Caco-2 (cell line): ENCODE measurements at regions not wholly inside any gene's neighbourhood (a gene's known extent, or its start where the extent isn't known, plus 50 kb on each side); places are given as distances from the start of the nearest gene placed in this dataset.

Source experiments
- BruUV-seq: library from RNA; stranded (reverse); fragments of 400-500 nt; replicated peaks from 2 replicates; lab custom pipeline; 2021; lab: Mats Ljungman, UMichigan
- CTCF ChIA-PET: fragments of 300-600 bp; sonication (Branson Sonifier 250); formaldehyde crosslinking; loops from one replicate; lab custom pipeline; 2022; ENCODE audit warnings: antibody characterized with exemption; lab: Charles Lee
- POLR2A ChIA-PET: fragments of 300-600 bp; sonication (Branson Sonifier 250); formaldehyde crosslinking; loops from one replicate; lab custom pipeline; 2022; ENCODE audit warnings: antibody characterized with exemption; lab: Charles Lee
- DNase-seq, 2 experiments: peaks; one replicate each; pipeline versions ENCODE4 v3.0.0 to v3.0.0-alpha.2; 2020 to 2022
- H3K27me3 ChIP-seq: replicated peaks from 2 replicates; pipeline ENCODE4 v1.6.0; 2011; ENCODE audit warnings: low read length; ENCODE audit not compliant: control insufficient read depth, insufficient read depth
- H3K36me3 ChIP-seq: 2 replicates; pipeline ENCODE4 v1.5.1; 2011; ENCODE audit warnings: low read length; ENCODE audit not compliant: control insufficient read depth, insufficient read depth
- H3K4me1 ChIP-seq: fragments of 250-450 bp; sonication (Bioruptor Pico); 2 replicates; pipeline ENCODE4 v1.5.1; 2020; ENCODE audit warnings: mild to moderate bottlenecking
- H3K4me3 ChIP-seq: 2 replicates; pipeline ENCODE4 v1.5.1; 2011; ENCODE audit warnings: low read depth, mild to moderate bottlenecking, control low read depth, low read length
- H3K9me3 ChIP-seq: fragments of 250-450 bp; sonication (Bioruptor Pico); 2 replicates; pipeline ENCODE4 v1.5.1; 2020; ENCODE audit warnings: mild to moderate bottlenecking, moderate library complexity
- H3K27ac Mint-ChIP-seq: one replicate; pipeline ENCODE4 v1.8.0; 2022; ENCODE audit warnings: mixed read lengths; ENCODE audit not compliant: unreplicated experiment
- H3K27me3 Mint-ChIP-seq: one replicate; pipeline ENCODE4 v1.8.0; 2022; ENCODE audit warnings: mixed read lengths; ENCODE audit not compliant: insufficient read depth, unreplicated experiment
- H3K36me3 Mint-ChIP-seq: one replicate; pipeline ENCODE4 v1.8.0; 2022; ENCODE audit warnings: mild to moderate bottlenecking, mixed read lengths; ENCODE audit not compliant: insufficient read depth, unreplicated experiment
- H3K4me1 Mint-ChIP-seq: one replicate; pipeline ENCODE4 v1.8.0; 2022; ENCODE audit warnings: low read depth, mixed read lengths; ENCODE audit not compliant: unreplicated experiment
- H3K4me3 Mint-ChIP-seq: one replicate; pipeline ENCODE4 v1.8.0; 2022; ENCODE audit warnings: mild to moderate bottlenecking, moderate library complexity, mixed read lengths; ENCODE audit not compliant: unreplicated experiment
- H3K9me3 Mint-ChIP-seq: one replicate; pipeline ENCODE4 v1.8.0; 2022; ENCODE audit warnings: mixed read lengths; ENCODE audit not compliant: unreplicated experiment
- CTCF ChIP-seq, 2 experiments: fragments of 200-600 bp in 1 of 2; IDR thresholded peaks; 1 replicate in 1 of 2; 2 replicates in 1 of 2; pipeline versions ENCODE4 v1.5.1 to v1.8.0; 2011 to 2022; ENCODE audit warnings: antibody characterized with exemption in 1 of 2, control low read depth in 1 of 2, inconsistent platforms in 1 of 2, low read depth in 1 of 2, low read length in 1 of 2, mild to moderate bottlenecking in 1 of 2, moderate library complexity in 1 of 2; ENCODE audit not compliant: insufficient read depth in 1 of 2, severe bottlenecking in 1 of 2, unreplicated experiment in 1 of 2
- intact Hi-C: fragments of 100-400 bp; cut with micrococcal nuclease; formaldehyde crosslinking; loops from one replicate; pipeline ENCODE4 v1.10.0; 2022; ENCODE audit not compliant: unreplicated experiment

GRCh38 chrX:46447384-46447783 is 97.8 kb downstream of the ZNF674 start:
- no peak for DNase-seq
- H3K4me1 Mint-ChIP-seq, result no peaks in the 10 kb centered on the region
- intact Hi-C loops, result no loop called here
- Histone ChIP-seq H3K4me1 (no peaks in the 10 kb centered on the region), H3K36me3 (no peaks in the 10 kb centered on the region), H3K4me3 (peak overlapping the region; percentile 81), H3K9me3 (no peaks in the 10 kb centered on the region), H3K27me3 (no peaks in the 10 kb centered on the region)
- CTCF ChIA-PET, result no interaction called here
- H3K36me3 Mint-ChIP-seq, result no peaks in the 10 kb centered on the region
- no peaks in the 10 kb centered on the region for H3K27me3 Mint-ChIP-seq
- H3K4me3 Mint-ChIP-seq, result peak overlapping the region; percentile 85
- no peaks in the 10 kb centered on the region for H3K9me3 Mint-ChIP-seq
- H3K27ac Mint-ChIP-seq, result peak overlapping the region; percentile 90
- TF ChIP-seq CTCF (IDR thresholded peaks at IDR 0.05; ENCODE audit: insufficient read depth in 1 of 2, low read depth in 1 of 2, low read length in 1 of 2, severe bottlenecking in 1 of 2, unreplicated experiment in 1 of 2), result no peak
- POLR2A ChIA-PET, result no interaction called here
- TSS peak; percentile 54 for BruUV-seq

- no peaks in the 10 kb centered on the region for H3K9me3 Mint-ChIP-seq
- CTCF ChIA-PET, result no interaction called here
- no peaks in the 10 kb centered on the region for H3K27me3 ChIP-seq
- TSS peak; percentile 68 for BruUV-seq
- peak overlapping the region; percentile 85 for H3K4me3 Mint-ChIP-seq
- no peaks in the 10 kb centered on the region for H3K4me1 Mint-ChIP-seq
- no peaks in the 10 kb centered on the region for H3K27me3 Mint-ChIP-seq
- peak overlapping the region; percentile 81 for H3K4me3 ChIP-seq
- peak; percentile 89 to 91 for DNase-seq
- no peaks in the 10 kb centered on the region for H3K4me1 ChIP-seq
- H3K36me3 ChIP-seq, result no peaks in the 10 kb centered on the region
- peak overlapping the region; percentile 90 for H3K27ac Mint-ChIP-seq
- TF ChIP-seq CTCF (IDR thresholded peaks at IDR 0.05; ENCODE audit: insufficient read depth in 1 of 2, low read depth in 1 of 2, low read length in 1 of 2, severe bottlenecking in 1 of 2, unreplicated experiment in 1 of 2), result no peak
- POLR2A ChIA-PET, result no interaction called here
- no peaks in the 10 kb centered on the region for H3K36me3 Mint-ChIP-seq
- no peaks in the 10 kb centered on the region for H3K9me3 ChIP-seq
- intact Hi-C loops, result no loop called here
Observed at GRCh38 chrX:46446727-46447378, 98.4 kb downstream of the ZNF674 start.

- POLR2A ChIA-PET, result no interaction called here
- no peaks in the 10 kb centered on the region for H3K4me1 Mint-ChIP-seq
- no peak overlapping the region for H3K27ac Mint-ChIP-seq
- H3K4me3 ChIP-seq, result no peak overlapping the region
- BruUV-seq, result no TSS peak
- H3K4me1 ChIP-seq, result no peaks in the 10 kb centered on the region
- no peak overlapping the region for H3K4me3 Mint-ChIP-seq
- H3K27me3 Mint-ChIP-seq, result no peaks in the 10 kb centered on the region
- no peaks in the 10 kb centered on the region for H3K36me3 ChIP-seq
- no peaks in the 10 kb centered on the region for H3K36me3 Mint-ChIP-seq
- no peak for TF ChIP-seq CTCF (IDR thresholded peaks at IDR 0.05; ENCODE audit: insufficient read depth in 1 of 2, low read depth in 1 of 2, low read length in 1 of 2, severe bottlenecking in 1 of 2, unreplicated experiment in 1 of 2)
- no peaks in the 10 kb centered on the region for H3K9me3 ChIP-seq
- CTCF ChIA-PET, result no interaction called here
- no peaks in the 10 kb centered on the region for H3K9me3 Mint-ChIP-seq
- intact Hi-C loops, result no loop called here
- DNase-seq, result peak in 1 of 2 experiments; percentile 33
- H3K27me3 ChIP-seq, result no peaks in the 10 kb centered on the region
Observed at GRCh38 chrX:46444011-46444410, 101.2 kb downstream of the ZNF674 start.
